IMR-90 (cell line): ENCODE measurements at regions not wholly inside any gene's neighbourhood (a gene's known extent, or its start where the extent isn't known, plus 50 kb on each side); places are given as distances from the start of the nearest gene placed in this dataset.

Experiments used
- ATAC-seq: fragments of 200-7000 bp; cut with Tn5 transposase; 2 replicates; pipeline ENCODE4 v1.9.1; 2020; ENCODE audit warnings: low read depth, mild to moderate bottlenecking, moderate library complexity
- BruUV-seq: library from RNA; stranded (reverse); fragments of 400-500 nt; replicated peaks from 2 replicates; lab custom pipeline; 2021; lab: Mats Ljungman, UMichigan
- CTCF ChIA-PET: fragments of 300-600 bp; formaldehyde crosslinking; extraction: SDS; loops from one replicate; lab custom pipeline; 2021; ENCODE audit warnings: antibody characterized with exemption; lab: Yijun Ruan, JAX
- POLR2A ChIA-PET: fragments of 300-600 bp; sonication (Branson Sonifier 250); formaldehyde crosslinking; loops from one replicate; lab custom pipeline; 2022; ENCODE audit warnings: antibody characterized with exemption; ENCODE audit not compliant: unreplicated experiment; lab: Charles Lee
- DNase-seq: peaks from one replicate; pipeline ENCODE4 v3.0.0; 2013
- H2AFZ ChIP-seq: replicated peaks from 2 replicates; pipeline ENCODE3; 2013; ENCODE audit warnings: low read length, mild to moderate bottlenecking; ENCODE audit not compliant: poor library complexity
- H2AK5ac ChIP-seq: 2 replicates; pipeline ENCODE4 v1.6.1; 2013; ENCODE audit warnings: low read depth, low read length, inconsistent platforms
- H2AK9ac ChIP-seq: replicated peaks from 2 replicates; pipeline ENCODE3; 2013; ENCODE audit warnings: mild to moderate bottlenecking, low read depth, low read length, moderate library complexity; ENCODE audit not compliant: poor library complexity
- H2BK120ac ChIP-seq: 2 replicates; pipeline ENCODE4 v1.6.1; 2013; ENCODE audit warnings: low read depth, low read length, inconsistent platforms
- H2BK15ac ChIP-seq: 3 replicates; pipeline ENCODE4 v1.6.1; 2013; ENCODE audit warnings: low read depth, low read length, inconsistent platforms
- H2BK20ac ChIP-seq: 2 replicates; pipeline ENCODE4 v1.6.1; 2013; ENCODE audit warnings: low read depth, mild to moderate bottlenecking, inconsistent platforms, low read length, moderate library complexity
- H2BK5ac ChIP-seq: 2 replicates; pipeline ENCODE4 v1.6.1; 2013; ENCODE audit warnings: mild to moderate bottlenecking, low read depth, low read length, inconsistent platforms; ENCODE audit not compliant: poor library complexity, severe bottlenecking
- H3K14ac ChIP-seq: replicated peaks from 2 replicates; pipeline ENCODE4 v1.6.1; 2013; ENCODE audit warnings: low read depth, low read length, inconsistent platforms
- H3K18ac ChIP-seq: 2 replicates; pipeline ENCODE4 v1.6.1; 2013; ENCODE audit warnings: low read depth, low read length, control low read depth
- H3K23ac ChIP-seq: 2 replicates; pipeline ENCODE4 v1.6.1; 2013; ENCODE audit warnings: low read depth, low read length, inconsistent platforms
- H3K27ac ChIP-seq: 2 replicates; pipeline ENCODE4 v1.5.1; 2013; ENCODE audit warnings: mild to moderate bottlenecking, control low read depth, low read length; ENCODE audit not compliant: insufficient read depth
- H3K27me3 ChIP-seq: 2 replicates; pipeline ENCODE4 v1.6.1; 2013; ENCODE audit warnings: low read length; ENCODE audit not compliant: control insufficient read depth, insufficient read depth
- H3K36me3 ChIP-seq: 2 replicates; pipeline ENCODE4 v1.6.1; 2013; ENCODE audit warnings: low read length, mixed read lengths; ENCODE audit not compliant: control insufficient read depth, insufficient read depth
- H3K4ac ChIP-seq: 2 replicates; pipeline ENCODE4 v1.6.1; 2013; ENCODE audit warnings: low read depth, low read length, inconsistent platforms
- H3K4me1 ChIP-seq: 2 replicates; pipeline ENCODE4 v1.6.1; 2013; ENCODE audit warnings: low read length, mixed read lengths; ENCODE audit not compliant: control insufficient read depth, insufficient read depth
- H3K4me2 ChIP-seq: 2 replicates; pipeline ENCODE4 v1.6.1; 2013; ENCODE audit warnings: low read depth, mild to moderate bottlenecking, control low read depth, low read length, moderate library complexity
- H3K4me3 ChIP-seq: 2 replicates; pipeline ENCODE4 v1.5.1; 2013; ENCODE audit warnings: low read depth, mild to moderate bottlenecking, control low read depth, low read length, moderate library complexity; ENCODE audit not compliant: insufficient read depth
- H3K56ac ChIP-seq: 2 replicates; pipeline ENCODE4 v1.6.1; 2013; ENCODE audit warnings: low read length, inconsistent platforms; ENCODE audit not compliant: insufficient read depth; ENCODE audit errors: extremely low read depth
- H3K79me1 ChIP-seq, 2 experiments: 2 replicates each; pipeline ENCODE4 v1.6.1; 2013; ENCODE audit warnings: low read length in 2 of 2, inconsistent platforms in 1 of 2, low read depth in 1 of 2
- H3K9ac ChIP-seq: 2 replicates; pipeline ENCODE4 v1.6.1; 2013; ENCODE audit warnings: low read depth, low read length, control low read depth
- H3K9me1 ChIP-seq: 2 replicates; pipeline ENCODE4 v1.6.1; 2013; ENCODE audit warnings: low read length, inconsistent platforms; ENCODE audit not compliant: insufficient read depth
- H3K9me3 ChIP-seq: 2 replicates; pipeline ENCODE4 v1.6.1; 2013; ENCODE audit warnings: low read length; ENCODE audit not compliant: control insufficient read depth, insufficient read depth
- H4K20me1 ChIP-seq: 2 replicates; pipeline ENCODE4 v1.6.1; 2013; ENCODE audit warnings: low read length, inconsistent platforms; ENCODE audit not compliant: insufficient read depth
- H4K5ac ChIP-seq: 2 replicates; pipeline ENCODE4 v1.6.1; 2013; ENCODE audit warnings: mild to moderate bottlenecking, low read depth, low read length, control low read depth
- H4K8ac ChIP-seq, 2 experiments: 2 replicates each; pipeline ENCODE4 v1.6.1; 2013; ENCODE audit warnings: low read depth in 2 of 2, low read length in 2 of 2, control low read depth in 1 of 2, inconsistent platforms in 1 of 2
- H4K91ac ChIP-seq: 2 replicates; pipeline ENCODE4 v1.6.1; 2013; ENCODE audit warnings: low read depth, low read length, inconsistent platforms; ENCODE audit not compliant: insufficient read depth
- CEBPB ChIP-seq: IDR thresholded peaks from 2 replicates; pipeline ENCODE4 v1.6.1; 2012; ENCODE audit warnings: low read depth, low read length, improper control_type of control experiment
- MAFK ChIP-seq: IDR thresholded peaks from 2 replicates; pipeline ENCODE4 v1.6.1; 2012; ENCODE audit warnings: low read depth, low read length, improper control_type of control experiment
- WGBS, 2 experiments: methylation state at CpG; one replicate each; pipeline versions ENCODE4 v1.1.5 to v1.1.7; 2013; ENCODE audit warnings: missing lambda C conversion rate in 2 of 2; ENCODE audit not compliant: insufficient read length in 1 of 2; ENCODE audit errors: extremely low coverage in 2 of 2; 5-methylcytosine and 5-hydroxymethylcytosine counted together
- dilution Hi-C: fragments of 300-500 bp; cut with HindIII; formaldehyde crosslinking; loops from one replicate; pipeline ENCODE4 v1.14.3; 2018; ENCODE audit warnings: low sequenced_read_pairs; ENCODE audit not compliant: unreplicated experiment
- in situ Hi-C: fragments of 300-500 bp; cut with MboI; formaldehyde crosslinking; loops from 3 replicates; pipeline ENCODE4 v1.14.3; 2019; ENCODE audit warnings: low sequenced_read_pairs, inconsistent platforms, mixed read lengths
- intact Hi-C: fragments of 100-400 bp; cut with micrococcal nuclease; formaldehyde crosslinking; loops from 2 replicates; pipeline ENCODE4 v1.10.0; 2022

- H2BK20ac ChIP-seq: no peak overlapping the region
- H2BK5ac ChIP-seq: no peak overlapping the region
- H3K27ac ChIP-seq: no peak overlapping the region
- H3K18ac ChIP-seq: no peak overlapping the region
- dilution Hi-C loops: no loop called here
- no peak overlapping the region for H4K91ac ChIP-seq
- no peak overlapping the region for H2AK9ac ChIP-seq
- H3K56ac ChIP-seq: no peak overlapping the region
- 0 out of 2 replicates have a peak, but pooled peaks cover 4% of the 10 kb centered on the region for H3K9me1 ChIP-seq
- no peak overlapping the region; the same call in 1 of the 2 replicates for H3K23ac ChIP-seq
- no peaks in the 10 kb centered on the region for H3K79me1 ChIP-seq
- no peak overlapping the region for H3K4me2 ChIP-seq
- peak; percentile 71 for TF ChIP-seq MAFK
- TF ChIP-seq CEBPB: no peak
- no peak overlapping the region for H2AK5ac ChIP-seq
- H4K5ac ChIP-seq: no peak overlapping the region
- H4K20me1 ChIP-seq: no peaks in the 10 kb centered on the region
- H2BK15ac ChIP-seq: no peak overlapping the region
- H3K4me1 ChIP-seq: no peaks in the 10 kb centered on the region
- BruUV-seq: no TSS peak
- ChIA-PET POLR2A (no interaction called here), CTCF (no interaction called here)
- no peak overlapping the region for H2AFZ ChIP-seq
- H2BK120ac ChIP-seq: no peak overlapping the region
- no CpG with 5 or more reads among the region's 6 CpGs for WGBS, 2 experiments
- H3K14ac ChIP-seq: no peak overlapping the region
- ATAC-seq (no peak), DNase-seq (no peak)
- no peak overlapping the region for H4K8ac ChIP-seq
- peaks cover 19% of the 10 kb centered on the region for H3K36me3 ChIP-seq
- no peaks in the 10 kb centered on the region for H3K9me3 ChIP-seq
- H3K27me3 ChIP-seq: no peaks in the 10 kb centered on the region
- H3K4me3 ChIP-seq: no peak overlapping the region
- intact Hi-C loops: no loop called here
- in situ Hi-C loops: no loop called here
- H3K9ac ChIP-seq: no peak overlapping the region
- H3K4ac ChIP-seq: no peak overlapping the region
Observed at GRCh38 chr6:144835322-144835973, 550.3 kb downstream of the UTRN start.
